Brain microvascular endothelial cell (primary cell): ENCODE measurements at regions not wholly inside any gene's neighbourhood (a gene's known extent, or its start where the extent isn't known, plus 50 kb on each side); places are given as distances from the start of the nearest gene placed in this dataset.

ENCODE experiments used
- DNase-seq: peaks from one replicate; pipeline ENCODE4 v3.0.0-alpha.2; 2020
- H3K27ac ChIP-seq: fragments of 250-450 bp; sonication (Bioruptor Pico); 2 replicates; pipeline ENCODE4 v1.5.1; 2020; ENCODE audit warnings: mild to moderate bottlenecking, moderate library complexity
- H3K27me3 ChIP-seq: fragments of 250-450 bp; sonication (Bioruptor Pico); replicated peaks from 2 replicates; pipeline ENCODE4 v1.5.1; 2020; ENCODE audit warnings: mild to moderate bottlenecking
- H3K36me3 ChIP-seq: fragments of 250-450 bp; sonication (Bioruptor Pico); replicated peaks from 2 replicates; pipeline ENCODE4 v1.5.1; 2020; ENCODE audit warnings: mild to moderate bottlenecking
- H3K4me3 ChIP-seq: 2 replicates; pipeline ENCODE4 v1.5.1; 2011; ENCODE audit warnings: low read depth, mild to moderate bottlenecking, control low read depth, low read length, moderate library complexity
- CTCF ChIP-seq: IDR thresholded peaks from 2 replicates; pipeline ENCODE4 v1.5.1; 2011; ENCODE audit warnings: low read depth, mild to moderate bottlenecking, moderate library complexity, low read length, control low read depth, inconsistent platforms; ENCODE audit errors: missing control alignments
- in situ Hi-C: cut with HindIII; loops from 2 replicates; pipeline ENCODE4 v1.10.0; 2017; ENCODE audit warnings: low sequenced_read_pairs, low pct_ligation_motif_present

GRCh38 chr11:69992943-69993694, 85.0 kb upstream of the ANO1 start:
- no peak for TF ChIP-seq CTCF
- in situ Hi-C loops, result no loop called here
- H3K27ac ChIP-seq, result no peak overlapping the region
- DNase-seq, result no peak
- H3K4me3 ChIP-seq, result no peak overlapping the region
- H3K27me3 ChIP-seq, result peaks cover 5% of the 10 kb centered on the region
- H3K36me3 ChIP-seq, result no peaks in the 10 kb centered on the region

DNA sequence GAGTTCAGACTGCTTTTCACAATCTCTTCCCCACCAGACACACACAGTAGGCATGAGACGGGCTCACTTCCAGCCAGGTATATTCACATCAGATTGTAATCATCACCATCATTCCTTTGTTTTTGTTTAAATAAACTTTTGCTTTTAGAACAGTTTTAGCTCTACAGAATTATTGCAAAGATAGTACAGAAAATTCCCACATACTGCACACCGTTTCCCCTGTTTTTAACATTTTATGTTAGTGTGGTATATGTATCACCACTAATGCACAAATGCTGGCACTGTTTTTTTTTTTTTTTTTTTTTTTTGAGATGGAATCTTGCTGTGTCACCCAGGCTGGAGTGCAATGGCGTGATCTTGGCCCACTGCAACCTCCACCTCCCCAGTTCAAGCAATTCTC, 83.3 kb upstream of the ANO1 start:
- Histone ChIP-seq H3K4me3 (no peak overlapping the region), H3K36me3 (no peaks in the 10 kb centered on the region), H3K27me3 (no peaks in the 10 kb centered on the region), H3K27ac (no peak overlapping the region)
- no peak for TF ChIP-seq CTCF
- in situ Hi-C loops, result no loop called here
- DNase-seq, result no peak

GRCh38 chr11:69995697-69996096, 82.4 kb upstream of the ANO1 start:
- Histone ChIP-seq H3K4me3 (no peak overlapping the region), H3K27ac (no peak overlapping the region), H3K27me3 (no peaks in the 10 kb centered on the region), H3K36me3 (no peaks in the 10 kb centered on the region)
- no peak for DNase-seq
- in situ Hi-C loops, result no loop called here
- TF ChIP-seq CTCF, result no peak

GRCh38 chr11:69996451-69996850, 81.7 kb upstream of the ANO1 start:
- in situ Hi-C loops, result no loop called here
- H3K27me3 ChIP-seq, result no peaks in the 10 kb centered on the region
- TF ChIP-seq CTCF, result no peak
- no peaks in the 10 kb centered on the region for H3K36me3 ChIP-seq
- no peak for DNase-seq
- H3K4me3 ChIP-seq, result no peak overlapping the region
- no peak overlapping the region for H3K27ac ChIP-seq

DNA sequence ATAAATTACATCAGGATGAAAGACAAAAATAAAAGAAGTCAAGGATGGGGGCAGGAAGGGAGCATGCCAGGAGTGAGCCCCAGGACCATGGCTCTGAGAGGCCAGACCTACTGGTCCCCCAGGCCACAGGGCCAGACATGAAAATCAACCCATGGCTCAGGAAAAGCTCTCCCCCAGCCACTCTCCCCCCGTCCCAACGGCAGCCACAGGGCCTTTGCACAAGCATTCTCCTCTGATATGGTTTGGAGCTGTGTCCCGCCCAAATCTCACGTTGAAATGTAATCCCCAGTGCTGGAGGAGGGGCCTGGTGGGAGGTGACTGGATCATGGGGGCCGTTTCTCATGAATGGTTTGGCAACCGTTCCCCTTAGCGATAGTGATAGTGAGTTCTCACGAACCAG, 80.8 kb upstream of the ANO1 start:
- DNase-seq, result no peak
- H3K27me3 ChIP-seq, result no peaks in the 10 kb centered on the region
- H3K27ac ChIP-seq, result no peak overlapping the region
- no peak overlapping the region for H3K4me3 ChIP-seq
- no peak for TF ChIP-seq CTCF
- in situ Hi-C loops, result no loop called here
- no peaks in the 10 kb centered on the region for H3K36me3 ChIP-seq

- in situ Hi-C loops, result no loop called here
- no peaks in the 10 kb centered on the region for H3K36me3 ChIP-seq
- no peak overlapping the region for H3K4me3 ChIP-seq
- no peak for TF ChIP-seq CTCF
- no peak for DNase-seq
- H3K27me3 ChIP-seq, result no peaks in the 10 kb centered on the region
- H3K27ac ChIP-seq, result no peak overlapping the region
Observed at GRCh38 chr11:69999721-70000120, 78.4 kb upstream of the ANO1 start.
